ENCODE measurements at regions not wholly inside any gene's neighbourhood (a gene's known extent, or its start where the extent isn't known, plus 50 kb on each side); places are given as distances from the start of the nearest gene placed in this dataset.

DNA sequence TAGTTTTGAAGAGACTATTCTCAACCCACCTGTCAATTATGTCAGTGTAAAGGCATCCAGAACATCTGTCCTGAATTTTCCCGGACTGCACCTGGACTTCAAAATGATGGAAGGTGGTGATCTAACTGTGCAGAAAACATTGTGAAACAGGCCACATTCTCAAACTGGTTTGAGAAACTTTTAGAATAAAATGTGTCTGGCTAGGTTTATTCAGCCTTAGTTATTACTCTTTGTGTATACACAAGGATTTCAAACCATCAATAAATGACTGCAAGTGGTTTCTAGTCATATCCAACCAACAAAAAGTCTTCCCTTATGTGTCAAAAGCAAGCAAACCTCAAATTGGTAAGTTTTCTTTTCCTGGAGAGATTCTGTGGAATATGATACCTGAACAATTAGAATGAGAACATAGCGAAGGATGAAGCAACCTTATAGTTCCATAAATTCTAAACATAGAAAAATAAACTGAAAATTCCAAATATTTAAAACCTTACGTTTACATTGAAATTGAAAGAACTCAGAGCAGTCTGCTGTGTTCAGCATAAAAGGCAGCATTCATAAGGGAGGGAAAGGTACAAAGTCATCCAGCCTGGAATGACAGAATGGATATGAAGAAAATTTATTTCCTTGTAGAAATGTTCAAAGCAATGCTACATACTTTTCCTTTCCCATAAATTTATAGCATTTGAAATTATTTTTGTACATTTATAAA, 306.6 kb upstream of the TGFBR2 start:
- H3K4me3 ChIP-seq (ENCODE audit: control insufficient read depth, low read depth, low read length), result no peak overlapping the region
- DNase-seq (ENCODE audit: low read depth), result no peak
- TF ChIP-seq, protein P1, sequence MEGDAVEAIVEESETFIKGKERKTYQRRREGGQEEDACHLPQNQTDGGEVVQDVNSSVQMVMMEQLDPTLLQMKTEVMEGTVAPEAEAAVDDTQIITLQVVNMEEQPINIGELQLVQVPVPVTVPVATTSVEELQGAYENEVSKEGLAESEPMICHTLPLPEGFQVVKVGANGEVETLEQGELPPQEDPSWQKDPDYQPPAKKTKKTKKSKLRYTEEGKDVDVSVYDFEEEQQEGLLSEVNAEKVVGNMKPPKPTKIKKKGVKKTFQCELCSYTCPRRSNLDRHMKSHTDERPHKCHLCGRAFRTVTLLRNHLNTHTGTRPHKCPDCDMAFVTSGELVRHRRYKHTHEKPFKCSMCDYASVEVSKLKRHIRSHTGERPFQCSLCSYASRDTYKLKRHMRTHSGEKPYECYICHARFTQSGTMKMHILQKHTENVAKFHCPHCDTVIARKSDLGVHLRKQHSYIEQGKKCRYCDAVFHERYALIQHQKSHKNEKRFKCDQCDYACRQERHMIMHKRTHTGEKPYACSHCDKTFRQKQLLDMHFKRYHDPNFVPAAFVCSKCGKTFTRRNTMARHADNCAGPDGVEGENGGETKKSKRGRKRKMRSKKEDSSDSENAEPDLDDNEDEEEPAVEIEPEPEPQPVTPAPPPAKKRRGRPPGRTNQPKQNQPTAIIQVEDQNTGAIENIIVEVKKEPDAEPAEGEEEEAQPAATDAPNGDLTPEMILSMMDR (conservative IDR thresholded peaks at IDR 0.05; ENCODE audit: control insufficient read depth, insufficient read depth, low read depth, low read length), result no peak

DNA sequence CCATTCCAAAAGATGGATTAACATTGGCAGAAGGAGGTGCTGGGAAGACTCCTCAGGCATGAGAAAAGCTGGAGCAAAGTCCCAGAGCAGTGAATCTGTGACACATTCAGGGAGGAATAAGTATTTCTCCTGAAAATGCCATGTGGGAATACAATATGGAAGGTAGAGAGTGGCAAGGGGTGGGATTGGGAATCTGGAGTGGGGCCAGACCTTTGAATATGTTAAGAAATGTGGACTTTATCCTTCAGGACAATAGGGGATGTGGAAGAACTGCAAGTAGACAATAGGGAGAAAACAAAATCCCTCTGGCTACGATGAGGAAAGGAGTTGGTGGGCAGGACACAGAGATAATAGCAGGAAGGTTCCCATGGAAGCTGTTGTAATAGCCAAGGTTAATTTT, 305.6 kb upstream of the TGFBR2 start:
- DNase-seq (ENCODE audit: low read depth), result no peak
- TF ChIP-seq, protein P1 (conservative IDR thresholded peaks at IDR 0.05; ENCODE audit: control insufficient read depth, insufficient read depth, low read depth, low read length), result no peak
- H3K4me3 ChIP-seq (ENCODE audit: control insufficient read depth, low read depth, low read length), result no peak overlapping the region

DNA sequence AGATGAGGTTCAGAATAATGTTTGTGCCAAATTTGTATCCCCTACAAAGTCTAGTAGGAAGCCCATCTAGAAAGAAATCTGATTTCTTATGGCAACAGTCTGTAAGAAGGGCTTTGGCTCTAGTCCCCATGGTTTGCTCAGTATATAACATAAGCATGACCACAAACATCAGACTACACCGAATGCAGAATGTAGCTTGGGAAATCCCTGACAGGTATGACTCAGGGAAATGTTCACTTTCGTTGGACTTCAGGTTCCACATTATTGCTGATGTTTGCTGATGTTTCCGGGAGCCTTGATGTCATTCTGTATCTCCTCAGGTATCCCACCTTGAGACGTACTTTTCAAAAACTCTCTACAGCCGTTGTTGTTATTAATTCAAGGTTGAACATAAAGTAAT, 304.4 kb upstream of the TGFBR2 start:
- TF ChIP-seq, protein P1 (conservative IDR thresholded peaks at IDR 0.05; ENCODE audit: control insufficient read depth, insufficient read depth, low read depth, low read length), result no peak
- no peak for DNase-seq (ENCODE audit: low read depth)
- H3K4me3 ChIP-seq (ENCODE audit: control insufficient read depth, low read depth, low read length), result no peak overlapping the region

DNA sequence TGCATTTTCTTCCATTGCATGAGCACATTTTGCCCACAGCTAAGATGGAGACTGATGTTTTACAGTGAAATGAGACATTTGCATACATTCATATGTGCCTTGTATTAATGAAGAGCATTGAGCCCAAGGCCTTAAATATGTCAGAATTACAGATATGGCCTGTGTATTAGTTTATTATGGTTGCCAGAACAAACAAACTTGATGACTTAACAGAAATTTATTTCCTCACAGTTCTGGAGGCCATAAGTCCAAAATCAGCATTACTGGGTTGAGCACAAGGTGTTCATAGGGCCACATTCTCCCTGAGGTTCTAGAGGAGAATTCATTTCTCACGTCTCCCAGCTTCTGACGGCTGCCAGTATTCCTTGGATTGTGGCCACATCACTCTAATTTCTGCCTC, 302.6 kb upstream of the TGFBR2 start:
- H3K4me3 ChIP-seq (ENCODE audit: control insufficient read depth, low read depth, low read length), result no peak overlapping the region
- DNase-seq (ENCODE audit: low read depth), result no peak
- TF ChIP-seq, protein P1 (conservative IDR thresholded peaks at IDR 0.05; ENCODE audit: control insufficient read depth, insufficient read depth, low read depth, low read length), result no peak

DNA sequence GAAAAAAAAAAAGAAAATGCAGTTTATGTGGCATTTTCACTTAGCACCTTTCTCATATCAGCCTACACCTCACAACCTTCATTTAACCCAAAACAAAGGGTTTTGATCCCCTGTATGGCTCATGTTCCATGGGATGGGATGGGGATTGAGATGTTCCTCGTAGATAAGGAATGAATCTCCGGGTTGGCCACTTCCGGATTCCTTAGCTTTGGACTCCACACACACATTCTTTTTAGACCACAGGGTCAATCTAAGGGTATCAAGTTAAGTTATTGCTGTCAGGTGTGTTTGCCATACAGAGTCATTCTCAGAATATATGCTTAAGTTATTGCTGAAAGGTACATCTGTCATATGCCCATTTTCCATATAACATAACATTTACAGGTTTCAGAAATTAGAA, 301.4 kb upstream of the TGFBR2 start:
- H3K4me3 ChIP-seq (ENCODE audit: control insufficient read depth, low read depth, low read length), result no peak overlapping the region
- DNase-seq (ENCODE audit: low read depth), result no peak
- TF ChIP-seq, protein P1 (conservative IDR thresholded peaks at IDR 0.05; ENCODE audit: control insufficient read depth, insufficient read depth, low read depth, low read length), result no peak

DNA sequence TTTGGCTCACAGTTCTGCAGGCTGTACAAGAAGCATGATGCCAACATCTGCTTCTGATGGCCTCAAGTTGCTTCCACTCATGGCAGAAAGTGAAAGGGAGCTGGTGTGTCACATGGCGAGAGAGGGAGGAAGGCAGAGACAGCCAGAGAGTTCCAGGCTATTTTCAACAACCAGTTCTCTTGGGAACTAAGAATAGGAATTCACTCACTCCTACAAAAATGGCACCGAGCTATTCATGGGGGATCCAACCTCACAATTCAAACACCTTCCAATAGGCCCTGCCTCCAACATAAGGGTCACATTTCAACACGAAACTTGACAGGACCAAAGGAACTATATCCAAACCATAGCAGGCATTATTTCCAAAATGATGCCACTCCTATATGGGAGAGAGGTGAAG, 299.5 kb upstream of the TGFBR2 start:
- no peak overlapping the region for H3K4me3 ChIP-seq (ENCODE audit: control insufficient read depth, low read depth, low read length)

More for the DNA sequence above, 299.5 kb upstream of the TGFBR2 start:
- TF ChIP-seq, protein P1 (conservative IDR thresholded peaks at IDR 0.05; ENCODE audit: control insufficient read depth, insufficient read depth, low read depth, low read length), result no peak
- DNase-seq (ENCODE audit: low read depth), result no peak
